HG02885 (cell line): ENCODE measurements at regions not wholly inside any gene's neighbourhood (a gene's known extent, or its start where the extent isn't known, plus 50 kb on each side); places are given as distances from the start of the nearest gene placed in this dataset.
"Not testable (repeated sequence)": the region's sequence is repeated elsewhere in the genome, so short reads cannot be mapped to it uniquely, and the experiment has no call there.

Source experiments
- ATAC-seq: cut with Tn5 transposase; IDR thresholded peaks from one replicate; pipeline ENCODE4 v1.9.1; 2021; ENCODE audit warnings: mild to moderate bottlenecking; ENCODE audit not compliant: unreplicated experiment, poor library complexity

GRCh38 chr13:108083056-108083455 lies 132.3 kb downstream of the LIG4 start:
- no peak for ATAC-seq

GRCh38 chr13:108082481-108082880 lies 132.9 kb downstream of the LIG4 start:
- no peak for ATAC-seq

- ATAC-seq: no peak
These were observed 138.1 kb downstream of the LIG4 start for GRCh38 chr13:108077284-108077683.

- ATAC-seq: not testable (repeated sequence)
These were observed 140.9 kb downstream of the LIG4 start for GRCh38 chr13:108074429-108074828.

GRCh38 chr13:108070925-108071324 lies 144.4 kb downstream of the LIG4 start:
- no peak for ATAC-seq

GRCh38 chr13:108070491-108070890 lies 144.8 kb downstream of the LIG4 start:
- ATAC-seq: no peak

- no peak for ATAC-seq
These were observed 145.7 kb downstream of the LIG4 start for GRCh38 chr13:108069521-108070210.

- not testable (repeated sequence) for ATAC-seq
These were observed 151.0 kb downstream of the LIG4 start for GRCh38 chr13:108064372-108064771.

GRCh38 chr13:108060111-108060510 lies 155.2 kb downstream of the LIG4 start:
- no peak for ATAC-seq

- ATAC-seq: no peak
These were observed 159.1 kb downstream of the LIG4 start for GRCh38 chr13:108056278-108056677.

GRCh38 chr13:108049211-108049610 lies 166.1 kb downstream of the LIG4 start:
- no peak for ATAC-seq

- ATAC-seq: no peak
These were observed 170.4 kb downstream of the LIG4 start for GRCh38 chr13:108044954-108045353.

- ATAC-seq: not testable (repeated sequence)
These were observed 172.5 kb downstream of the LIG4 start for GRCh38 chr13:108042866-108043265.

GRCh38 chr13:108037348-108037747 lies 178.0 kb downstream of the LIG4 start:
- no peak for ATAC-seq

- no peak for ATAC-seq
These were observed 178.9 kb downstream of the LIG4 start for GRCh38 chr13:108036411-108036932.

- no peak for ATAC-seq
These were observed 180.4 kb downstream of the LIG4 start for GRCh38 chr13:108034909-108035410.

- no peak for ATAC-seq
These were observed 181.3 kb downstream of the LIG4 start for GRCh38 chr13:108033800-108034707.

- ATAC-seq: no peak
These were observed 183.5 kb downstream of the LIG4 start for GRCh38 chr13:108031865-108032264.

- ATAC-seq: no peak
These were observed 184.6 kb downstream of the LIG4 start for GRCh38 chr13:108030769-108031168.

- ATAC-seq: no peak
These were observed 188.5 kb downstream of the LIG4 start for GRCh38 chr13:108026680-108027410.
